ENCODE measurements at regions not wholly inside any gene's neighbourhood (a gene's known extent, or its start where the extent isn't known, plus 50 kb on each side); places are given as distances from the start of the nearest gene placed in this dataset.
"Not testable (repeated sequence)": the region's sequence is repeated elsewhere in the genome, so short reads cannot be mapped to it uniquely, and the experiment has no call there.

GRCh38 chr3:176046703-176047102, 1150.6 kb downstream of the TBL1XR1 start:
- no peaks in the 10 kb centered on the region for H3K9me3 ChIP-seq (replicated peaks)
- H3K4me3 ChIP-seq: no peak overlapping the region
- no peaks in the 10 kb centered on the region for H3K36me3 ChIP-seq
- H3K4me1 ChIP-seq: no peaks in the 10 kb centered on the region
- H3K27me3 ChIP-seq: no peaks in the 10 kb centered on the region
- H3K27ac ChIP-seq: no peak overlapping the region
- DNase-seq: no peak

GRCh38 chr3:176041812-176042211, 1155.5 kb downstream of the TBL1XR1 start:
- DNase-seq: no peak
- H3K4me3 ChIP-seq: no peak overlapping the region
- no peaks in the 10 kb centered on the region for H3K27me3 ChIP-seq
- H3K9me3 ChIP-seq (replicated peaks): no peaks in the 10 kb centered on the region
- H3K27ac ChIP-seq: no peak overlapping the region
- H3K36me3 ChIP-seq: no peaks in the 10 kb centered on the region
- no peaks in the 10 kb centered on the region for H3K4me1 ChIP-seq

GRCh38 chr3:176041185-176041584, 1156.1 kb downstream of the TBL1XR1 start:
- H3K27ac ChIP-seq: no peak overlapping the region
- H3K4me3 ChIP-seq: no peak overlapping the region
- no peaks in the 10 kb centered on the region for H3K9me3 ChIP-seq (replicated peaks)
- no peak for DNase-seq
- H3K27me3 ChIP-seq: no peaks in the 10 kb centered on the region
- no peaks in the 10 kb centered on the region for H3K4me1 ChIP-seq
- H3K36me3 ChIP-seq: no peaks in the 10 kb centered on the region

GRCh38 chr3:176037636-176038035, 1159.6 kb downstream of the TBL1XR1 start:
- H3K27ac ChIP-seq: no peak overlapping the region
- no peaks in the 10 kb centered on the region for H3K4me1 ChIP-seq
- DNase-seq: no peak
- no peaks in the 10 kb centered on the region for H3K9me3 ChIP-seq (replicated peaks)
- H3K27me3 ChIP-seq: no peaks in the 10 kb centered on the region
- no peaks in the 10 kb centered on the region for H3K36me3 ChIP-seq
- H3K4me3 ChIP-seq: no peak overlapping the region

GRCh38 chr3:176032043-176032442, 1165.2 kb downstream of the TBL1XR1 start:
- no peaks in the 10 kb centered on the region for H3K9me3 ChIP-seq (replicated peaks)
- H3K27me3 ChIP-seq: no peaks in the 10 kb centered on the region
- H3K27ac ChIP-seq: no peak overlapping the region
- no peaks in the 10 kb centered on the region for H3K4me1 ChIP-seq
- H3K4me3 ChIP-seq: no peak overlapping the region
- no peak for DNase-seq
- H3K36me3 ChIP-seq: no peaks in the 10 kb centered on the region

GRCh38 chr3:176016203-176016602, 1157.1 kb downstream of the NAALADL2 start:
- H3K4me3 ChIP-seq; DNase-seq; H3K9me3 ChIP-seq (replicated peaks); H3K4me1 ChIP-seq; H3K36me3 ChIP-seq; H3K27me3 ChIP-seq; H3K27ac ChIP-seq: not testable (repeated sequence)

GRCh38 chr3:176015228-176015627, 1156.1 kb downstream of the NAALADL2 start:
- not testable (repeated sequence) for DNase-seq; H3K4me1 ChIP-seq; H3K36me3 ChIP-seq; H3K27me3 ChIP-seq; H3K4me3 ChIP-seq; H3K27ac ChIP-seq; H3K9me3 ChIP-seq (replicated peaks)

- no peak for DNase-seq
- no peaks in the 10 kb centered on the region for H3K36me3 ChIP-seq
- H3K27me3 ChIP-seq: no peaks in the 10 kb centered on the region
- no peaks in the 10 kb centered on the region for H3K9me3 ChIP-seq (replicated peaks)
- H3K4me3 ChIP-seq: no peak overlapping the region
- no peaks in the 10 kb centered on the region for H3K4me1 ChIP-seq
- no peak overlapping the region for H3K27ac ChIP-seq
These were observed 1150.1 kb downstream of the NAALADL2 start for GRCh38 chr3:176009256-176009655.

DNA sequence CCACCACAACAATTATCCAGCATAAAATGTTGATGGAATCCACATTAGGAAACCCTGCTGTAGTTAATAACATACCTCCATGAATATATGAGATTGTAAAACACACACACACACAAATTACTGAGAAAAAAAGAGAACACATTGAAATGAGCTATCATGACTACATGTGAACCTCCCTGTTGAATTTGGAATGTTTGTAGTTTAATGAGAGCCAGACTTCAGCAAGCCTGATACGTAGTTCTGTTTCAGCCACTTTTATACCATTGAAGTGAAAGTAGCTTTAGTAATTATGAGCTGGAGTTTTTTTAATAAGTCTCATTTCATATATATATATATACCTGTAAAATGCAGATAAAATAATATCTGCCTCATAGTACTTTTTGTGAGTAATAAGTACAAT, 1146.4 kb downstream of the NAALADL2 start:
- Histone ChIP-seq H3K4me1 (no peaks in the 10 kb centered on the region), H3K36me3 (no peaks in the 10 kb centered on the region), H3K27me3 (no peaks in the 10 kb centered on the region), H3K27ac (no peak overlapping the region), H3K4me3 (no peak overlapping the region), H3K9me3 (replicated peaks) (no peaks in the 10 kb centered on the region)
- no peak for DNase-seq

DNA sequence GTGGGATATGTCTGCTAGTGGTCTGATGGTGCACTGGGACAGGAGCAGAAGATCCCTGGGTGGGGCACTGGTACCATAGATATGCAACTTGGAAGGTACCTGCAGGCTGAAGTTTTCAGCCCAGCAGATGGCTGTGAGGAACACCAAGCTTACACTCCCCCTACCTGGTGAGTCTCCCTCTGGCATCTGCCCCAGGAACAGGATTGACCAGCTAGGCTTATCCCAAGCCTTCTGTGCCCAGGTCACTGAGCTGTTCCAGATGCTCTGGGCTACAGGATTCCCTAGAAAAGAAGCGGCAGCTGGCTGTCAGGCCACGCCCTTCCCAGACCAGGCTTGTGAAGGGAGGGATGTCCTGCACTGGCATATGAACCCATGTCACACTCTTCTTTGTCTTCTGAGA, 1130.0 kb downstream of the NAALADL2 start:
- Histone ChIP-seq H3K9me3 (replicated peaks) (no peaks in the 10 kb centered on the region; the same call in 1 of the 2 replicates), H3K4me1 (no peaks in the 10 kb centered on the region), H3K27ac (no peak overlapping the region), H3K4me3 (no peak overlapping the region), H3K27me3 (no peaks in the 10 kb centered on the region), H3K36me3 (no peaks in the 10 kb centered on the region)
- peak in 1 of 2 experiments; percentile 1 for DNase-seq

- Histone ChIP-seq H3K27me3 (no peaks in the 10 kb centered on the region), H3K9me3 (replicated peaks) (no peaks in the 10 kb centered on the region), H3K27ac (no peak overlapping the region), H3K4me1 (no peaks in the 10 kb centered on the region), H3K36me3 (no peaks in the 10 kb centered on the region), H3K4me3 (no peak overlapping the region)
- DNase-seq: no peak
These were observed 1129.3 kb downstream of the NAALADL2 start for GRCh38 chr3:175988401-175988800.

DNA sequence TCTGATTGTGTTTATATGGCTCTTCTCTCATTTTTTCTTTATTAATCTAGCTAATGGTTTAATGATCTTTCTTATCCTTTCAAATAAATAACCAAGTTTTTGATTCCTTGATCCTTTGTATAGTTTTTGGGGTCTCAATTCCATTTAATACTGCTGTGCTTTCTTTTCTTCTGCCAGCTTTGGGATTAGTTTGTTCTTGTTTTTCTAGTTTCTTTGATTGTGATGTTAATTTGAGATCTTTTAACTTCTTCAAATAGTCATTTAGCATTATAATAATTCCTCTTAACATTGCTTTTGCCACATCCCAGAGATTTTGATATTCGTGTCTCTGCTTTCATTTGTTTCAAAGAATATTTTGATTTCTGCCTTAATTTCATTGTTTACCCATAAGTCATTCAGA, 1126.6 kb downstream of the NAALADL2 start:
- Histone ChIP-seq H3K27me3 (no peaks in the 10 kb centered on the region), H3K27ac (no peak overlapping the region), H3K9me3 (replicated peaks) (no peaks in the 10 kb centered on the region), H3K36me3 (no peaks in the 10 kb centered on the region), H3K4me1 (no peaks in the 10 kb centered on the region), H3K4me3 (no peak overlapping the region)
- no peak for DNase-seq

- DNase-seq: no peak
- H3K27ac ChIP-seq: no peak overlapping the region
- H3K27me3 ChIP-seq: no peaks in the 10 kb centered on the region
- no peaks in the 10 kb centered on the region for H3K36me3 ChIP-seq
- H3K9me3 ChIP-seq (replicated peaks): no peaks in the 10 kb centered on the region
- no peaks in the 10 kb centered on the region for H3K4me1 ChIP-seq
- H3K4me3 ChIP-seq: no peak overlapping the region
These were observed 1124.2 kb downstream of the NAALADL2 start for GRCh38 chr3:175983379-175983778.

GRCh38 chr3:175980486-175981090, 1121.5 kb downstream of the NAALADL2 start:
- no peaks in the 10 kb centered on the region for H3K27me3 ChIP-seq
- H3K4me1 ChIP-seq: no peaks in the 10 kb centered on the region
- no peak for DNase-seq
- no peak overlapping the region for H3K4me3 ChIP-seq
- no peak overlapping the region for H3K27ac ChIP-seq
- no peaks in the 10 kb centered on the region for H3K9me3 ChIP-seq (replicated peaks)
- H3K36me3 ChIP-seq: no peaks in the 10 kb centered on the region

GRCh38 chr3:175977968-175978752, 1119.0 kb downstream of the NAALADL2 start:
- H3K4me3 ChIP-seq: no peak overlapping the region
- no peaks in the 10 kb centered on the region for H3K4me1 ChIP-seq
- no peak overlapping the region for H3K27ac ChIP-seq
- H3K9me3 ChIP-seq (replicated peaks): no peaks in the 10 kb centered on the region
- no peak for DNase-seq
- no peaks in the 10 kb centered on the region for H3K27me3 ChIP-seq
- no peaks in the 10 kb centered on the region for H3K36me3 ChIP-seq

DNA sequence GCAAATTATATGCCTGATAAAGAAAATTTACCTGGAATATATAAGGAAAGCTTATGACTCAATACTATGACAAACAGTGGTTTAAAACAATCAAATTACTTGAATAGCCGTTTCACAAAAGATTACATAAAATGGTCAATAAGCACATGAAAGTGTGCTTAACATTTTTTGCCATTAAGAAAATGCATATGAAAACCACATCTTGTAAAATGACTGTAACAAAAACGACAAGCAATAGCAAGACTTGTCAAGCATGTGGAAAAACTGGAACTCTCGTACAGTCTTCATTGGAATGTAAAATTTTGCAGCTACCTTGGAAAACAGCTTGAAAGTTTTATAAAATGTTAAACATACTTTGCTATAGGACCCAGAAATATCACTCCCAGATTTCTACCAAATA, 1110.3 kb downstream of the NAALADL2 start:
- Histone ChIP-seq H3K36me3 (no peaks in the 10 kb centered on the region), H3K27me3 (no peaks in the 10 kb centered on the region), H3K4me3 (no peak overlapping the region), H3K4me1 (no peaks in the 10 kb centered on the region), H3K27ac (no peak overlapping the region), H3K9me3 (replicated peaks) (no peaks in the 10 kb centered on the region)
- DNase-seq: no peak

Measured in SJCRH30 (cell line).